ENCODE measurements at regions not wholly inside any gene's neighbourhood (a gene's known extent, or its start where the extent isn't known, plus 50 kb on each side); places are given as distances from the start of the nearest gene placed in this dataset.

- no peak for DNase-seq (ENCODE audit: extremely low read depth, low read depth)
- TF ChIP-seq CTCF (IDR thresholded peaks at IDR 0.05; ENCODE audit: low read depth, low read length, missing control alignments): no peak
- no peak overlapping the region for H3K4me3 ChIP-seq (replicated peaks; ENCODE audit: low read depth, low read length)
These were observed 75.5 kb upstream of the GATA6 start for GRCh38 chr18:22093731-22094357.

- no peak for TF ChIP-seq CTCF (IDR thresholded peaks at IDR 0.05; ENCODE audit: low read depth, low read length, missing control alignments)
- no peak overlapping the region for H3K4me3 ChIP-seq (replicated peaks; ENCODE audit: low read depth, low read length)
- no peak for DNase-seq (ENCODE audit: extremely low read depth, low read depth)
These were observed 75.0 kb upstream of the GATA6 start for GRCh38 chr18:22094358-22094734.

- no peak overlapping the region for H3K4me3 ChIP-seq (replicated peaks; ENCODE audit: low read depth, low read length)
- no peak for TF ChIP-seq CTCF (IDR thresholded peaks at IDR 0.05; ENCODE audit: low read depth, low read length, missing control alignments)
- DNase-seq (ENCODE audit: extremely low read depth, low read depth): no peak
These were observed 70.8 kb upstream of the GATA6 start for GRCh38 chr18:22098563-22098989.

- DNase-seq (ENCODE audit: extremely low read depth, low read depth): no peak
- H3K4me3 ChIP-seq (replicated peaks; ENCODE audit: low read depth, low read length): no peak overlapping the region
- no peak for TF ChIP-seq CTCF (IDR thresholded peaks at IDR 0.05; ENCODE audit: low read depth, low read length, missing control alignments)
These were observed 69.5 kb upstream of the GATA6 start for GRCh38 chr18:22099925-22100324.

GRCh38 chr18:22101731-22102130 is 67.7 kb upstream of the GATA6 start:
- TF ChIP-seq CTCF (IDR thresholded peaks at IDR 0.05; ENCODE audit: low read depth, low read length, missing control alignments): no peak
- no peak for DNase-seq (ENCODE audit: extremely low read depth, low read depth)
- no peak overlapping the region for H3K4me3 ChIP-seq (replicated peaks; ENCODE audit: low read depth, low read length)

- DNase-seq (ENCODE audit: extremely low read depth, low read depth): no peak
- H3K4me3 ChIP-seq (replicated peaks; ENCODE audit: low read depth, low read length): no peak overlapping the region
- TF ChIP-seq CTCF (IDR thresholded peaks at IDR 0.05; ENCODE audit: low read depth, low read length, missing control alignments): no peak
These were observed 66.3 kb upstream of the GATA6 start for GRCh38 chr18:22102953-22103646.

Measured in HFF-Myc (cell line).